ENCODE measurements at regions not wholly inside any gene's neighbourhood (a gene's known extent, or its start where the extent isn't known, plus 50 kb on each side); places are given as distances from the start of the nearest gene placed in this dataset.

GRCh38 chr3:189446959-189447560, 184.1 kb upstream of the TP63 start (continued):
- TF ChIP-seq, protein P1, sequence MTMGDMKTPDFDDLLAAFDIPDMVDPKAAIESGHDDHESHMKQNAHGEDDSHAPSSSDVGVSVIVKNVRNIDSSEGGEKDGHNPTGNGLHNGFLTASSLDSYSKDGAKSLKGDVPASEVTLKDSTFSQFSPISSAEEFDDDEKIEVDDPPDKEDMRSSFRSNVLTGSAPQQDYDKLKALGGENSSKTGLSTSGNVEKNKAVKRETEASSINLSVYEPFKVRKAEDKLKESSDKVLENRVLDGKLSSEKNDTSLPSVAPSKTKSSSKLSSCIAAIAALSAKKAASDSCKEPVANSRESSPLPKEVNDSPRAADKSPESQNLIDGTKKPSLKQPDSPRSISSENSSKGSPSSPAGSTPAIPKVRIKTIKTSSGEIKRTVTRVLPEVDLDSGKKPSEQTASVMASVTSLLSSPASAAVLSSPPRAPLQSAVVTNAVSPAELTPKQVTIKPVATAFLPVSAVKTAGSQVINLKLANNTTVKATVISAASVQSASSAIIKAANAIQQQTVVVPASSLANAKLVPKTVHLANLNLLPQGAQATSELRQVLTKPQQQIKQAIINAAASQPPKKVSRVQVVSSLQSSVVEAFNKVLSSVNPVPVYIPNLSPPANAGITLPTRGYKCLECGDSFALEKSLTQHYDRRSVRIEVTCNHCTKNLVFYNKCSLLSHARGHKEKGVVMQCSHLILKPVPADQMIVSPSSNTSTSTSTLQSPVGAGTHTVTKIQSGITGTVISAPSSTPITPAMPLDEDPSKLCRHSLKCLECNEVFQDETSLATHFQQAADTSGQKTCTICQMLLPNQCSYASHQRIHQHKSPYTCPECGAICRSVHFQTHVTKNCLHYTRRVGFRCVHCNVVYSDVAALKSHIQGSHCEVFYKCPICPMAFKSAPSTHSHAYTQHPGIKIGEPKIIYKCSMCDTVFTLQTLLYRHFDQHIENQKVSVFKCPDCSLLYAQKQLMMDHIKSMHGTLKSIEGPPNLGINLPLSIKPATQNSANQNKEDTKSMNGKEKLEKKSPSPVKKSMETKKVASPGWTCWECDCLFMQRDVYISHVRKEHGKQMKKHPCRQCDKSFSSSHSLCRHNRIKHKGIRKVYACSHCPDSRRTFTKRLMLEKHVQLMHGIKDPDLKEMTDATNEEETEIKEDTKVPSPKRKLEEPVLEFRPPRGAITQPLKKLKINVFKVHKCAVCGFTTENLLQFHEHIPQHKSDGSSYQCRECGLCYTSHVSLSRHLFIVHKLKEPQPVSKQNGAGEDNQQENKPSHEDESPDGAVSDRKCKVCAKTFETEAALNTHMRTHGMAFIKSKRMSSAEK (CRISPR knock-in tag; IDR thresholded peaks at IDR 0.05; ENCODE audit: borderline replicate concordance), result no peak
- no peak for TF ChIP-seq ZNF263 (CRISPR knock-in tag; IDR thresholded peaks at IDR 0.05; ENCODE audit: low read depth)

GRCh38 chr3:189449084-189449483, 182.1 kb upstream of the TP63 start:
- DNase-seq (ENCODE audit: low spot score), result no peak
- ChIA-PET POLR2A (no interaction called here), CTCF (no interaction called here)
- TF ChIP-seq ZNF138 (CRISPR knock-in tag; conservative IDR thresholded peaks at IDR 0.05) (no peak), ZNF232 (CRISPR knock-in tag; IDR thresholded peaks at IDR 0.05) (no peak), ELF4 (CRISPR knock-in tag; IDR thresholded peaks at IDR 0.05; ENCODE audit: low read depth) (no peak), TEAD4 (CRISPR knock-in tag; IDR thresholded peaks at IDR 0.05) (no peak), ZNF423 (CRISPR knock-in tag; IDR thresholded peaks at IDR 0.05) (no peak), MXD4 (CRISPR knock-in tag; IDR thresholded peaks at IDR 0.05; ENCODE audit: borderline replicate concordance) (no peak), ZNF219 (CRISPR knock-in tag; IDR thresholded peaks at IDR 0.05; ENCODE audit: borderline replicate concordance) (no peak), MYBL2 (CRISPR knock-in tag; IDR thresholded peaks at IDR 0.05) (no peak), FOXJ3 (CRISPR knock-in tag; IDR thresholded peaks at IDR 0.05; ENCODE audit: borderline replicate concordance) (no peak), OVOL2 (CRISPR knock-in tag; IDR thresholded peaks at IDR 0.05; ENCODE audit: borderline replicate concordance) (no peak), ESRRA (CRISPR knock-in tag; IDR thresholded peaks at IDR 0.05; ENCODE audit: borderline replicate concordance) (no peak), NR3C1 (CRISPR knock-in tag; conservative IDR thresholded peaks at IDR 0.05; ENCODE audit: low read depth) (no peak), ZNF396 (CRISPR knock-in tag; IDR thresholded peaks at IDR 0.05; ENCODE audit: borderline replicate concordance) (no peak)
- TF ChIP-seq, protein P2, sequence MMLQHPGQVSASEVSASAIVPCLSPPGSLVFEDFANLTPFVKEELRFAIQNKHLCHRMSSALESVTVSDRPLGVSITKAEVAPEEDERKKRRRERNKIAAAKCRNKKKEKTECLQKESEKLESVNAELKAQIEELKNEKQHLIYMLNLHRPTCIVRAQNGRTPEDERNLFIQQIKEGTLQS (CRISPR knock-in tag; conservative IDR thresholded peaks at IDR 0.05), result no peak
- TF ChIP-seq, protein P3, sequence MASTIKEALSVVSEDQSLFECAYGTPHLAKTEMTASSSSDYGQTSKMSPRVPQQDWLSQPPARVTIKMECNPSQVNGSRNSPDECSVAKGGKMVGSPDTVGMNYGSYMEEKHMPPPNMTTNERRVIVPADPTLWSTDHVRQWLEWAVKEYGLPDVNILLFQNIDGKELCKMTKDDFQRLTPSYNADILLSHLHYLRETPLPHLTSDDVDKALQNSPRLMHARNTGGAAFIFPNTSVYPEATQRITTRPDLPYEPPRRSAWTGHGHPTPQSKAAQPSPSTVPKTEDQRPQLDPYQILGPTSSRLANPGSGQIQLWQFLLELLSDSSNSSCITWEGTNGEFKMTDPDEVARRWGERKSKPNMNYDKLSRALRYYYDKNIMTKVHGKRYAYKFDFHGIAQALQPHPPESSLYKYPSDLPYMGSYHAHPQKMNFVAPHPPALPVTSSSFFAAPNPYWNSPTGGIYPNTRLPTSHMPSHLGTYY (CRISPR knock-in tag; IDR thresholded peaks at IDR 0.05), result no peak
- TF ChIP-seq, protein P4, sequence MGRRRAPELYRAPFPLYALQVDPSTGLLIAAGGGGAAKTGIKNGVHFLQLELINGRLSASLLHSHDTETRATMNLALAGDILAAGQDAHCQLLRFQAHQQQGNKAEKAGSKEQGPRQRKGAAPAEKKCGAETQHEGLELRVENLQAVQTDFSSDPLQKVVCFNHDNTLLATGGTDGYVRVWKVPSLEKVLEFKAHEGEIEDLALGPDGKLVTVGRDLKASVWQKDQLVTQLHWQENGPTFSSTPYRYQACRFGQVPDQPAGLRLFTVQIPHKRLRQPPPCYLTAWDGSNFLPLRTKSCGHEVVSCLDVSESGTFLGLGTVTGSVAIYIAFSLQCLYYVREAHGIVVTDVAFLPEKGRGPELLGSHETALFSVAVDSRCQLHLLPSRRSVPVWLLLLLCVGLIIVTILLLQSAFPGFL (CRISPR knock-in tag; IDR thresholded peaks at IDR 0.05; ENCODE audit: borderline replicate concordance), result no peak
- TF ChIP-seq, protein P5, sequence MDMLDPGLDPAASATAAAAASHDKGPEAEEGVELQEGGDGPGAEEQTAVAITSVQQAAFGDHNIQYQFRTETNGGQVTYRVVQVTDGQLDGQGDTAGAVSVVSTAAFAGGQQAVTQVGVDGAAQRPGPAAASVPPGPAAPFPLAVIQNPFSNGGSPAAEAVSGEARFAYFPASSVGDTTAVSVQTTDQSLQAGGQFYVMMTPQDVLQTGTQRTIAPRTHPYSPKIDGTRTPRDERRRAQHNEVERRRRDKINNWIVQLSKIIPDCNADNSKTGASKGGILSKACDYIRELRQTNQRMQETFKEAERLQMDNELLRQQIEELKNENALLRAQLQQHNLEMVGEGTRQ (CRISPR knock-in tag; IDR thresholded peaks at IDR 0.05), result no peak
- TF ChIP-seq, protein P6, sequence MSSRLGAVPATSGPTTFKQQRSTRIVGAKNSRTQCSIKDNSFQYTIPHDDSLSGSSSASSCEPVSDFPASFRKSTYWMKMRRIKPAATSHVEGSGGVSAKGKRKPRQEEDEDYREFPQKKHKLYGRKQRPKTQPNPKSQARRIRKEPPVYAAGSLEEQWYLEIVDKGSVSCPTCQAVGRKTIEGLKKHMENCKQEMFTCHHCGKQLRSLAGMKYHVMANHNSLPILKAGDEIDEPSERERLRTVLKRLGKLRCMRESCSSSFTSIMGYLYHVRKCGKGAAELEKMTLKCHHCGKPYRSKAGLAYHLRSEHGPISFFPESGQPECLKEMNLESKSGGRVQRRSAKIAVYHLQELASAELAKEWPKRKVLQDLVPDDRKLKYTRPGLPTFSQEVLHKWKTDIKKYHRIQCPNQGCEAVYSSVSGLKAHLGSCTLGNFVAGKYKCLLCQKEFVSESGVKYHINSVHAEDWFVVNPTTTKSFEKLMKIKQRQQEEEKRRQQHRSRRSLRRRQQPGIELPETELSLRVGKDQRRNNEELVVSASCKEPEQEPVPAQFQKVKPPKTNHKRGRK (CRISPR knock-in tag; IDR thresholded peaks at IDR 0.05; ENCODE audit: borderline replicate concordance), result no peak
- no peak overlapping the region for H3K4me3 Mint-ChIP-seq
- H3K9me3 Mint-ChIP-seq, result no peaks in the 10 kb centered on the region
- 0 out of 2 replicates have a peak, but pooled peaks cover 3% of the 10 kb centered on the region for H3K36me3 Mint-ChIP-seq
- peaks cover 21% of the 10 kb centered on the region for H3K4me1 Mint-ChIP-seq
- 0 out of 2 replicates have a peak, but pooled peaks have one; percentile 26 for ATAC-seq
- no peaks in the 10 kb centered on the region for H3K27me3 Mint-ChIP-seq (ENCODE audit: low read depth)
- no peak overlapping the region for H3K27ac Mint-ChIP-seq

All from WTC11 (cell line).